ENCODE measurements at regions not wholly inside any gene's neighbourhood (a gene's known extent, or its start where the extent isn't known, plus 50 kb on each side); places are given as distances from the start of the nearest gene placed in this dataset.

DNA sequence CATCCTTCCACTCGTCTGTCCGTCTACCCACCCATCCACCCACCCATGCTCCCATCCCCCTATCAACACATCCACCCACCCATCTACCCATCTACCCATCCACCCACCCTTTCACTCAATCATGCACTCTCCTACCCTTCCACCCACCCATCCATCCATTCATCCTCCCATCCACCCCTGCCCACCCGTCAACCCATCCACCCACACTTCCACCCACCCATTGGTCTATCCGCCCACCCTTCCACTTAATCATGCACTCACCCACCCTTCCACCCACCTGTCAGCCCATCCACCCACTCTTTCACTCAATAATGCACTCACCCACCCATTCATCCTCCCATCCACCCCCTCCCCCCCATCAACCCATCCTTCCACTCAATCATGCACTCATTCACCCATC is 250.0 kb upstream of the EEF2KMT start:
- TF ChIP-seq CREB1 (IDR thresholded peaks at IDR 0.05; ENCODE audit: low read depth): no peak
- TF ChIP-seq EP300 (IDR thresholded peaks at IDR 0.05; ENCODE audit: borderline replicate concordance): no peak
- TF ChIP-seq YY1 (IDR thresholded peaks at IDR 0.05; ENCODE audit: low read depth): no peak
- no peak for TF ChIP-seq RAD21 (IDR thresholded peaks at IDR 0.05; ENCODE audit: low read depth)
- TF ChIP-seq FOXM1 (IDR thresholded peaks at IDR 0.05; ENCODE audit: borderline replicate concordance, low read depth): no peak
- TF ChIP-seq, protein P1, sequence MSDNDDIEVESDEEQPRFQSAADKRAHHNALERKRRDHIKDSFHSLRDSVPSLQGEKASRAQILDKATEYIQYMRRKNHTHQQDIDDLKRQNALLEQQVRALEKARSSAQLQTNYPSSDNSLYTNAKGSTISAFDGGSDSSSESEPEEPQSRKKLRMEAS (IDR thresholded peaks at IDR 0.05): no peak
- TF ChIP-seq TAF1 (IDR thresholded peaks at IDR 0.05; ENCODE audit: low read depth): no peak

Data from Ishikawa (cell line).